HG02763 (cell line): ENCODE measurements at regions not wholly inside any gene's neighbourhood (a gene's known extent, or its start where the extent isn't known, plus 50 kb on each side); places are given as distances from the start of the nearest gene placed in this dataset.

Experiments
- ATAC-seq: cut with Tn5 transposase; IDR thresholded peaks from one replicate; pipeline ENCODE4 v1.9.1; 2021; ENCODE audit warnings: mild to moderate bottlenecking, moderate library complexity; ENCODE audit not compliant: unreplicated experiment

DNA sequence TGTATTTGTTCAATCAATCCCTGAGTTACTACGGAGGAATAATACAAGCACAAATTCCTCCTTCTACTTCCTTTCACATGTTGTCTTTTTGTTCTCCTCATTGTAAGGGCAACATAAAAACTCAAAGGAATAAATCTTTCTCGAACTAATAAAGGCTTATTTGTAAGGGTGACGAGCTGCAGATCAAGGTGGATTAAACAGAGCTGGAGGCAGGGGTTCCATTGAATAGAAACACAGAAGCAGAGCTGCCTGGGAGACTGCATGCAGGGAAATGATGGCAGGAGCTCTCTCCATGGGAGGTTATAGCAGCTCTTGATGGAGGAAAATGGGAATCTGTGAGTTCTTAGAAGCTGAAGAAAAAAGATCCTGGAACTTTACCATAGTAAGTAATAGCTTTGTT is 160.2 kb downstream of the CYYR1 start:
- no peak for ATAC-seq

- no peak for ATAC-seq
Measured at GRCh38 chr21:26409735-26410134, 163.4 kb downstream of the CYYR1 start.

DNA sequence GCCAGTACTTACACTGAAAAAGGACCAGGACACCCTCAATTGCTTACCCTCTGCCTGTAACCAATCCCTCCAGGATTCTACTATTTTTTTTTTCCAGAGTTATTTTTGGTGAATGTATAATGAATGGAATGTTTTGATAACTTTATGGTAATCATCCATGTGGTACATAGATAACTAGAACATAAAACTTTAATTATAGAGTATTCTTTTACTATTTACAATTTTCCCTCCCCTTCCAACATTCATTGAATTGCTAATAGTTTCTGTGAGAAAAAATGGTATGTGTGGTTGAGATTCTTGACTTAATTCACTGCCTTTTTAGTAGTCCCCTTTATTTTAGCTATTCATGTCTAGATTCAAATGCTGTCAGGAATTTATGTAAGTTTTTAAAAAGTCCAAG is 164.6 kb downstream of the CYYR1 start:
- ATAC-seq, result no peak

DNA sequence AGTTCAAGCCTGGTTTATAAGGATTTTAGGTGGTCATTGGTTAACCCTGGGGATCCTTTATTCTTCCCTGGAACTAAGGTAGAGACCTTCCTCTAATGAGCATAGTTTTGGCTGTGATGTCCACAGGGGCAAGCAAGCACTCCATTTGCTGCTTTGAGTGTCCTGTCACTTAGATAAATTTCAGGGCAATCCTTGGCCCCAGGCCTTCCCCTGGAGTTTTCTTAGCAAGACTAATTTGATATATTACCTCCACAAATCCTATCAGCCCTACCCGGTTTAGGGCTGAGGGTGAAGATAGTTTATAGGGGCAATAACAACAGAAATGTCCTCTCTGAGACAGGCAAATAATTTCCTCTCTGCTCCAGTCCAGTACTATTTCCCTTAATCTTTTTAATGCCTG is 166.6 kb downstream of the CYYR1 start:
- ATAC-seq, result no peak

GRCh38 chr21:26405735-26406361 is 167.2 kb downstream of the CYYR1 start:
- ATAC-seq, result no peak

- no peak for ATAC-seq
Measured at GRCh38 chr21:26405071-26405470, 168.0 kb downstream of the CYYR1 start.

DNA sequence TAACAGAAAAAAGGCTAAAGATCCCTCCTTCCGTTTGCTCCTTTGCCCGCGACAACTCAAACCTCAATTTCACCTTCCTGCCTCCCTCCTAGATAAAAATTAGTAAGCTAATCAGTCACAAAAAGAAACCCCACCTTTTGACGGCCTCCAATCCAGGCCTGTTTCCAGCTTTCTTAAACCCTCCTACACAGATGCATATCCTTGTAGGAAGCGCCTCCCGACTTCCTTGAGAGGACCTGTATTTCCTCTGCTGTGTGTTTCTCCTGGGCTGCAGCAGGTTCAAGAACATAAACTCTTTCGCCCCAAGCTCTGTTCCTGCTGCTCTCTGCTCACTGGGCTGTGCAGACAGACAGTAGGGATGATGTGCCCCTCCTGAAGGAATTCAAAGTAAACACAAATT is 168.8 kb downstream of the CYYR1 start:
- no peak for ATAC-seq

- ATAC-seq, result no peak
Measured at GRCh38 chr21:26403321-26403720, 169.8 kb downstream of the CYYR1 start.

DNA sequence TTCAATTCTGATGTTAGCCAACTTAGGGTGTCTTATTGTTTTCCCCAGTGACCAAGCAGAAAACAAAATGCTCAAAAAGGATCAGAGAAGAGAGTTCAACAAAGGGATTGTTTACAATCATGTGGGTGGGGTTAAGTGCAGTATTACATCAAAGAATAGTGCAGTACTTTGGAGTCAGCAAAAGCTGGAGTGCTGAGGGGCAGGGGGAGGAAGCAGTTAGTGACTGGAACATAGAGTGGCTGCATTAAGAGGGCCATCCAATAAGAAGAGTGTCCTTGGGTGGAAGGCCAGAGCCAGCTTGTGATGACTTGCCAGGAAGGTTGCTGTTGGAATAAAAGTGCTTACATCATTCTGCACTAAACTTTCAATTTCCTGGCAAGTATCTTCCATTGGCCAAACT is 175.5 kb downstream of the CYYR1 start:
- no peak for ATAC-seq

- ATAC-seq, result no peak
Measured at GRCh38 chr21:26394341-26394740, 178.7 kb downstream of the CYYR1 start.

GRCh38 chr21:26391166-26391565 is 181.9 kb downstream of the CYYR1 start:
- ATAC-seq, result no peak

DNA sequence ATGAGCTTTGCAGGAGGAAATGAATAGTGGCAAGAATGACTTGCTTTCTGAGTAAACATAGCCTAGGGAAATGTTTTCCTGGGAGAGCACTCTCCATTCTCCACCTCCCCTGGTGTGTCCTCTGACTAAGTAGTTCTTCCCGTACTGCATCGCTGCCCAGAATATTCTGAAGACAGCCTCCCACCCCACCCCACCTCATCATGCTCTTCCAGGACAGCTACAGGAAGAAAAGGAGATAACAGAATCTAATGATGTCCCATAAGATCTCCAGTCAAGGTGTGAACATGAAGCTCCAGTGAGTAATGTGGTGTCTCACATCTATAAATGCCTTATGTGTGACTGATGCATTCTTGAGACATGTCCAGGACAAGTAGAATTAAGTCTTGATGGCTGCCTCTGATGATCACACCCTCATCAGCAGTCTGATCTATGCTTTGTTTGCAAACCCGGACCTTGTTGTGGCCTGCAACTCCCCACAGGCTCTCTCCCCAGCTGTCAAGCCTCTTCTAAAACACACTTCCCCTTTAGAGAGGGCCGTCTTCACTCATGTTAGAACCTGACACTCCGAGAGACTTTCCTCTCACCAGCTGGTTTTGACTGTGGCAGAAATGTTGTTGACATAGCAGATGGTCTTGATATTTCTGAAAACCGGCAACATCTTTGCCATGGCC is 183.0 kb downstream of the CYYR1 start:
- peak; percentile 54 for ATAC-seq

DNA sequence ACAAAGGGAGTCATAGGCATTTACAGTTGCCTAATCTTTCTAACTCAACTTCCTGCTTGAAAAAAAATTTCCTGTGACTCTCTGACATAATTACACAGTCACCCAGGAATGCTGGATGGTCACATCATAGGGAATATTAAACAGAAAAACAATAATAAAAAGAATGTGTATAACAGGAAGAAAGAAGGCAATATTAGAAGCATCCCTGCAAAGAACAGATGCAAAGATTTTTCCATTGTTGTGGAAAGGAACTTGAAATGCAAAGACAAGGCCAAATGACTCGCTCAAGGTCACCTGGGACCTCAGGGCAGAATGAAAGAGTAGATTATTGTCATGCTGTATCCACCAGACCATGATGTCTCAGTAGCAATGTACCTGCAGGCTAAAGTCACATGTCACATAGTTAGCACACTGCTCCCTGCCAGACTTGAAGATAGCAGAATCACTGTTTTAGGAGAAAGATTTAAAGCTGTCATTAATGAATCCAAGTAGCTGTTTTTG is 184.3 kb downstream of the CYYR1 start:
- ATAC-seq, result no peak

GRCh38 chr21:26385721-26386120 is 187.4 kb downstream of the CYYR1 start:
- no peak for ATAC-seq

DNA sequence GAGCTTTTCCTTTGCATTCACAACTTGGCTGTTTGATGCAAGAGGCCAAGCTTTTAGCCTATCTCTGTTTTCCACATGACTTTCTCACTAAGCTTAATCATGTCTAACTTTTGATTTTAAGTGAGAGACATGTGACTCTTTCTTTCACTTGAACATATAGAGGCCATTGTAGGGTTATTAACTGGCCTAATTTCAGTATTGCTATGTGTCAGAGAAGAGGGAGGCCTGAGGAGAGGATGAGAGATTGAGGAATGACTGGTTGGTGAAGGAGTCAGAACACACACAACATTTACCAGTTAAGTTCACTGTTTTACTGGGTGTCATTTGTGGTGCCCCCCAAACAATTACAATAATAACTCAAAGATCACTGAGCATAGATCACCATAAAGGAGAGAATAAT is 193.5 kb downstream of the CYYR1 start:
- ATAC-seq, result no peak

DNA sequence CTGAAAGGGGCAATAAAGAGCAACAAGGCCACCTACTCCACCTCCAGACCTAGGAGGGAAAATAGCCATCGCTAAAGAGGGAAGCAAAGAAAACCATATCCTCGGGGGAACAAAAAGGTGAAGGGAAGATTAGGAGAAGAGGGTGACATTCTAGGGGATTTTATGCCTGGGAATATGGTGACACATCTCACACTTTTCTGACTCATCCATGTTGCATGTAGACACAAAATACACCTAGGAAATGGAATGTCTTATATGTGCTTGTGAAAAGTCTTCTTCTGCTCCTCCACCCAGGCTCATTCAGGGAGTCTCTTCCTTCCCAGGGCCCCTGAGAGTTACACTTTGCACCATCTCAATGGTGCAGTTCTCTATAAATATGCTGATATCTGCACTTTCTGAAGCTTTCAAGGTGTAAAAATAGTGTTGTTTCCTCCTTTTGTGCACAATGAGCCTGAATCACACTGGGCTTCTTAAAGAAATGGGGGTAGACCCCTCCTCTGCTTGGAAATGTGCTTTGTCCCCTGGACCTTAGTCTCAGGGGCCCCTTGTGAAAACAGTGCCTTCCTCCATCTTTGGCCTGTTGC is 195.9 kb downstream of the CYYR1 start:
- no peak for ATAC-seq

DNA sequence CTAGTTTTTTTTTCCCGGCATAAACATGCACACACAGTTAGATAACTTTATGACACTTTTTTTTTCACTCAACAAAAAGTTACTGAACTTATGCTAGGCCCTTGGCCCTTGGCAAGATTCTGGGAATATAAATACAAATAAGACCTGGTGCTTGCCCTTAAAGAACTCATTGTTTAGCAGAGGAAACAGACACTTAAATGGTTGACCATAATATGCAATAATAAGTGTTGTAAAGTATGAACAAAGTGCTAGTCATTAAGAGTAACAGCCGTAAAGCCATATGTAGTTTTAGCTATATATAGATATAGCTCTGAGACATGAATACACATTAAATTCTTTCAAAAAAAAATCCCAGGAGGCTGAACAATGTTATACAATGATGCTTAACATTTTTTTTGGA is 198.3 kb downstream of the CYYR1 start:
- no peak for ATAC-seq

GRCh38 chr21:26368591-26369320 is 198.2 kb upstream of the APP start:
- no peak for ATAC-seq

DNA sequence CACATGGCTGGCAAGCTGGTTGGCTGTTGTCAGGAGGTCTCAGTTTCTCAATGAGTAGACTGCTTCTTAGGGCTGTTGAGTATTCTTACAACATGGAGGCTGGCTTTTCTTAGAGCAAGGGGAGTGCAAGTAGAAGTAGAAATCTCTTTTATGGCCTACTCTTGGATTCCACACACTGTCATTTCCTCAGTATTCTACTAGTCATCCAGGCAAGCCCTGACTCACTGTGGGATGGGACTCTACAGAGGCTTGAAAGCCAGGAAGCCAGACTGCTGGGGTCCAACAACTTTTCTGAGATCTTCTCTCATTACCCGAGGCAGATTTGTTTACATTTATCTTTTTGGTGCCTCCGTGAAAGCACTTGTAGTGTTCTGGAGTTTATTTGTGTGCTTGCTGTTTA is 196.2 kb upstream of the APP start:
- ATAC-seq, result no peak

GRCh38 chr21:26365849-26366248 is 195.3 kb upstream of the APP start:
- ATAC-seq, result no peak

DNA sequence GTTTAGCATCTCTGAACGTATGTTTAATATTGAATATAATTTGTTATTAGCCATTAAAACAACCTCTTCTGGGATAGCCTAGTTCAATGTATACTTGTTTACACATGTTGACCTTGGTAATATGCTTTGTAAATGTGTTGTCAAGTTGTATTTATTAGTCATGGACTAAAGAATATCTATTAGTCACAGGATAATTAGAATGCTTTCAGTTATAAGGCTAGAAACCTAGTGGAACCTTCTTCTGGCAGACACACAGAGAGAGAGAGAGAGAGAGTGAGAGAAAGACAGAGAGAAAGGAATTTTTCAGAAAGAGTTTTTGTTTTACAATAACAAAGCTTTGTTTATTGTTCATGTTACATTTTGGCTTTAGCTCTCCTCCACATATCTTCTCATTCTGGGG is 181.1 kb upstream of the APP start:
- no peak for ATAC-seq

DNA sequence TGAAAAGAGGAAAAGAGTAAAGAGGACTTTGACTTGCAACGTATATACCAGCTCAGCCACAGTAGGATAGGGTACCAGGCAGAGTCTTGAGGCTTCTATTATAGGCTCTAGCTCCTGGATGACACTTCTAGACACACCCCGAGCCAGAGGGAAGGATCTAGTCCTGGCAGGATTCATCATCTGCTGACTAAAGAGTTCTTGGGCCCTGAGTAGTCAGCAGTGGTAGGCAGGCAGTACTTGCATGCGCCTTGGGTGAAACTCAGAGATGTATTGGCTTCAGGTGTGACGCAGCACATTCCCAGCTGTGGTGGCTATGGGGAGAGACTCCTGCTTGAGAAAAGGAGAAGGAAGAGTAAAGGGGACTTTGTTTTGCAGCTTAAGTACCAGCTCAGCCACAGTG is 162.3 kb upstream of the APP start:
- no peak for ATAC-seq
